ENCODE measurements at regions not wholly inside any gene's neighbourhood (a gene's known extent, or its start where the extent isn't known, plus 50 kb on each side); places are given as distances from the start of the nearest gene placed in this dataset.

GRCh38 chr20:24109537-24109936 is 121.0 kb upstream of the GGTLC1 start:
- no peaks in the 10 kb centered on the region for H3K36me3 ChIP-seq (replicated peaks)
- H3K4me3 ChIP-seq (ENCODE audit: low read depth, low read length), result no peak overlapping the region
- no peak overlapping the region for H3K27ac ChIP-seq
- DNase-seq, result no peak
- TF ChIP-seq, protein P1, sequence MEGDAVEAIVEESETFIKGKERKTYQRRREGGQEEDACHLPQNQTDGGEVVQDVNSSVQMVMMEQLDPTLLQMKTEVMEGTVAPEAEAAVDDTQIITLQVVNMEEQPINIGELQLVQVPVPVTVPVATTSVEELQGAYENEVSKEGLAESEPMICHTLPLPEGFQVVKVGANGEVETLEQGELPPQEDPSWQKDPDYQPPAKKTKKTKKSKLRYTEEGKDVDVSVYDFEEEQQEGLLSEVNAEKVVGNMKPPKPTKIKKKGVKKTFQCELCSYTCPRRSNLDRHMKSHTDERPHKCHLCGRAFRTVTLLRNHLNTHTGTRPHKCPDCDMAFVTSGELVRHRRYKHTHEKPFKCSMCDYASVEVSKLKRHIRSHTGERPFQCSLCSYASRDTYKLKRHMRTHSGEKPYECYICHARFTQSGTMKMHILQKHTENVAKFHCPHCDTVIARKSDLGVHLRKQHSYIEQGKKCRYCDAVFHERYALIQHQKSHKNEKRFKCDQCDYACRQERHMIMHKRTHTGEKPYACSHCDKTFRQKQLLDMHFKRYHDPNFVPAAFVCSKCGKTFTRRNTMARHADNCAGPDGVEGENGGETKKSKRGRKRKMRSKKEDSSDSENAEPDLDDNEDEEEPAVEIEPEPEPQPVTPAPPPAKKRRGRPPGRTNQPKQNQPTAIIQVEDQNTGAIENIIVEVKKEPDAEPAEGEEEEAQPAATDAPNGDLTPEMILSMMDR (IDR thresholded peaks at IDR 0.05; ENCODE audit: low read depth, low read length, missing control alignments), result no peak
- H3K27me3 ChIP-seq (replicated peaks), result no peaks in the 10 kb centered on the region
- in situ Hi-C loops (cut with HindIII; ENCODE audit: low pct_ligation_motif_present, low sequenced_read_pairs), result no loop called here

- H3K4me3 ChIP-seq (ENCODE audit: low read depth, low read length), result no peak overlapping the region
- H3K27me3 ChIP-seq (replicated peaks), result no peaks in the 10 kb centered on the region
- in situ Hi-C loops (cut with HindIII; ENCODE audit: low pct_ligation_motif_present, low sequenced_read_pairs), result no loop called here
- DNase-seq, result no peak
- no peak overlapping the region for H3K27ac ChIP-seq
- H3K36me3 ChIP-seq (replicated peaks), result no peaks in the 10 kb centered on the region
- TF ChIP-seq, protein P1 (IDR thresholded peaks at IDR 0.05; ENCODE audit: low read depth, low read length, missing control alignments), result no peak
Measured at GRCh38 chr20:24109008-24109407, 120.4 kb upstream of the GGTLC1 start.

DNA sequence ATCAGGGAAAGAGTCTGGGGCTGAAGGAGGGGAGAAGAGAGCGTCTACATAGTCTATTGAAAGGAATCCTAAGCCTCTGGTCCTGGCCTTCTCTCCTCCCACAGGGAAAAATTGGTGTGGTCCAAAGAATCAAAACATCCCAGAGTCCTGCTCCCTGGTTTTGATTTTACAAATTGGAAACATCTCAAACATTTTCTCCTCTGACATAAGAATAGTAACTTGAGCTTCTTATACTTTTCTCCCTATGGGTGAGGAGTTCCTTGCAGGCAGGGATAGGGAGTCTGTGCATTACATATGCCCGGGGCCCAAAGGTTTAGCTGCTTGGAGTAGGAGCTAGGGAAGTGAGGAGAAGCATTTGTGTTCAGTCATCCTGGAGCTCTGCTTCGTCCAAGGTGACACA is 120.0 kb upstream of the GGTLC1 start:
- TF ChIP-seq, protein P1 (IDR thresholded peaks at IDR 0.05; ENCODE audit: low read depth, low read length, missing control alignments), result no peak
- no peak overlapping the region for H3K27ac ChIP-seq
- in situ Hi-C loops (cut with HindIII; ENCODE audit: low pct_ligation_motif_present, low sequenced_read_pairs), result no loop called here
- H3K27me3 ChIP-seq (replicated peaks), result no peaks in the 10 kb centered on the region
- no peak for DNase-seq
- H3K36me3 ChIP-seq (replicated peaks), result no peaks in the 10 kb centered on the region
- H3K4me3 ChIP-seq (ENCODE audit: low read depth, low read length), result no peak overlapping the region

GRCh38 chr20:24106801-24107445 is 118.3 kb upstream of the GGTLC1 start:
- Histone ChIP-seq H3K4me3 (ENCODE audit: low read depth, low read length) (no peak overlapping the region), H3K27ac (no peak overlapping the region), H3K36me3 (replicated peaks) (no peaks in the 10 kb centered on the region), H3K27me3 (replicated peaks) (no peaks in the 10 kb centered on the region)
- TF ChIP-seq, protein P1 (IDR thresholded peaks at IDR 0.05; ENCODE audit: low read depth, low read length, missing control alignments), result no peak
- in situ Hi-C loops (cut with HindIII; ENCODE audit: low pct_ligation_motif_present, low sequenced_read_pairs), result no loop called here
- no peak for DNase-seq

GRCh38 chr20:24106150-24106800 is 117.7 kb upstream of the GGTLC1 start:
- TF ChIP-seq, protein P1 (IDR thresholded peaks at IDR 0.05; ENCODE audit: low read depth, low read length, missing control alignments), result no peak
- no peak overlapping the region for H3K27ac ChIP-seq

More at GRCh38 chr20:24106150-24106800, 117.7 kb upstream of the GGTLC1 start:
- no peak overlapping the region for H3K4me3 ChIP-seq (ENCODE audit: low read depth, low read length)
- H3K36me3 ChIP-seq (replicated peaks), result no peaks in the 10 kb centered on the region
- no peaks in the 10 kb centered on the region for H3K27me3 ChIP-seq (replicated peaks)
- in situ Hi-C loops (cut with HindIII; ENCODE audit: low pct_ligation_motif_present, low sequenced_read_pairs), result no loop called here
- DNase-seq, result no peak

All from brain microvascular endothelial cell (primary cell).